ENCODE measurements at regions not wholly inside any gene's neighbourhood (a gene's known extent, or its start where the extent isn't known, plus 50 kb on each side); places are given as distances from the start of the nearest gene placed in this dataset.

GRCh38 chr3:86673991-86674390 is 317.0 kb downstream of the VGLL3 start:
- TF ChIP-seq, protein P1, sequence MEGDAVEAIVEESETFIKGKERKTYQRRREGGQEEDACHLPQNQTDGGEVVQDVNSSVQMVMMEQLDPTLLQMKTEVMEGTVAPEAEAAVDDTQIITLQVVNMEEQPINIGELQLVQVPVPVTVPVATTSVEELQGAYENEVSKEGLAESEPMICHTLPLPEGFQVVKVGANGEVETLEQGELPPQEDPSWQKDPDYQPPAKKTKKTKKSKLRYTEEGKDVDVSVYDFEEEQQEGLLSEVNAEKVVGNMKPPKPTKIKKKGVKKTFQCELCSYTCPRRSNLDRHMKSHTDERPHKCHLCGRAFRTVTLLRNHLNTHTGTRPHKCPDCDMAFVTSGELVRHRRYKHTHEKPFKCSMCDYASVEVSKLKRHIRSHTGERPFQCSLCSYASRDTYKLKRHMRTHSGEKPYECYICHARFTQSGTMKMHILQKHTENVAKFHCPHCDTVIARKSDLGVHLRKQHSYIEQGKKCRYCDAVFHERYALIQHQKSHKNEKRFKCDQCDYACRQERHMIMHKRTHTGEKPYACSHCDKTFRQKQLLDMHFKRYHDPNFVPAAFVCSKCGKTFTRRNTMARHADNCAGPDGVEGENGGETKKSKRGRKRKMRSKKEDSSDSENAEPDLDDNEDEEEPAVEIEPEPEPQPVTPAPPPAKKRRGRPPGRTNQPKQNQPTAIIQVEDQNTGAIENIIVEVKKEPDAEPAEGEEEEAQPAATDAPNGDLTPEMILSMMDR (IDR thresholded peaks at IDR 0.05) = no peak
- TF ChIP-seq ZNF396 (CRISPR knock-in tag; IDR thresholded peaks at IDR 0.05; ENCODE audit: borderline replicate concordance) (no peak), CREM (CRISPR knock-in tag; IDR thresholded peaks at IDR 0.05) (no peak), E2F4 (CRISPR knock-in tag; IDR thresholded peaks at IDR 0.05; ENCODE audit: borderline replicate concordance, low read depth) (no peak), STAT6 (CRISPR knock-in tag; conservative IDR thresholded peaks at IDR 0.05; ENCODE audit: low read depth) (no peak), ZNF317 (CRISPR knock-in tag; IDR thresholded peaks at IDR 0.05; ENCODE audit: borderline replicate concordance, low read depth) (no peak), FOXJ3 (CRISPR knock-in tag; IDR thresholded peaks at IDR 0.05; ENCODE audit: borderline replicate concordance) (no peak), RORB (CRISPR knock-in tag; IDR thresholded peaks at IDR 0.05) (no peak), ETV6 (CRISPR knock-in tag; IDR thresholded peaks at IDR 0.05) (no peak)
- TF ChIP-seq, protein P2, sequence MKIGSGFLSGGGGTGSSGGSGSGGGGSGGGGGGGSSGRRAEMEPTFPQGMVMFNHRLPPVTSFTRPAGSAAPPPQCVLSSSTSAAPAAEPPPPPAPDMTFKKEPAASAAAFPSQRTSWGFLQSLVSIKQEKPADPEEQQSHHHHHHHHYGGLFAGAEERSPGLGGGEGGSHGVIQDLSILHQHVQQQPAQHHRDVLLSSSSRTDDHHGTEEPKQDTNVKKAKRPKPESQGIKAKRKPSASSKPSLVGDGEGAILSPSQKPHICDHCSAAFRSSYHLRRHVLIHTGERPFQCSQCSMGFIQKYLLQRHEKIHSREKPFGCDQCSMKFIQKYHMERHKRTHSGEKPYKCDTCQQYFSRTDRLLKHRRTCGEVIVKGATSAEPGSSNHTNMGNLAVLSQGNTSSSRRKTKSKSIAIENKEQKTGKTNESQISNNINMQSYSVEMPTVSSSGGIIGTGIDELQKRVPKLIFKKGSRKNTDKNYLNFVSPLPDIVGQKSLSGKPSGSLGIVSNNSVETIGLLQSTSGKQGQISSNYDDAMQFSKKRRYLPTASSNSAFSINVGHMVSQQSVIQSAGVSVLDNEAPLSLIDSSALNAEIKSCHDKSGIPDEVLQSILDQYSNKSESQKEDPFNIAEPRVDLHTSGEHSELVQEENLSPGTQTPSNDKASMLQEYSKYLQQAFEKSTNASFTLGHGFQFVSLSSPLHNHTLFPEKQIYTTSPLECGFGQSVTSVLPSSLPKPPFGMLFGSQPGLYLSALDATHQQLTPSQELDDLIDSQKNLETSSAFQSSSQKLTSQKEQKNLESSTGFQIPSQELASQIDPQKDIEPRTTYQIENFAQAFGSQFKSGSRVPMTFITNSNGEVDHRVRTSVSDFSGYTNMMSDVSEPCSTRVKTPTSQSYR (CRISPR knock-in tag; IDR thresholded peaks at IDR 0.05) = no peak

All from WTC11 (cell line).